ENCODE measurements at regions not wholly inside any gene's neighbourhood (a gene's known extent, or its start where the extent isn't known, plus 50 kb on each side); places are given as distances from the start of the nearest gene placed in this dataset.

DNA sequence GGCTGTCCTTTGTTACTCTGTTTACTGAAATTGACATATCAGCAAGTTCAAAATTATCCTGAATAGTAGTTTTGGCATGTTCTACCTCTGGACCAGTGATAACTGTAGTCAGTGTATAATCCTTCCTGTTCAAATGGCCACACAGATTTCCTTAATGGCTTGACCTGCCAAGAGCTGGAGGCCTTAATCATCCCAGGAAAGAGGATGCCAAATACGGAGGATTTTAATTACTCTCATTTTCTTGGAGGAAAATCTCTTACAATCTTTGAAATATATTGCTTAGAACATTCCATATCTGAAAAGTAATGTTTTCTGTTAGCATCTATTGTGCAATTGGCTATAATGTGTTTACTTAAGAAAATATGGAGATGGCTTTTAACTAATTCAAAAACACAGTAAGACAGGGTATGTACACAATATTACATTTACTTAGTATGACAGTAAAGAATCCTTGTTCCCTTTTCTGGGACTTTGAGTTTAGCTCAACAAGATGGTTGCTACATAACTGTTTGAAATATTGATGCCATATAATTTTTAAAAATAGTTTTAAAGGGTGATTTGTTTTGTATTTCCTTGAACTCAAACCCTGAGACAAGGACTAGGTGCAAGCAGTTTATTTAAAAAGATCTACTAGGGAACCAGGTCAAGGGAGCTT is 68.9 kb upstream of the SELENOP start:
- ATAC-seq (no peak), DNase-seq (no peak)
- no peaks in the 10 kb centered on the region for H3K36me3 ChIP-seq (ENCODE audit: insufficient read depth in 1 of 2, low read depth in 1 of 2)
- H3K27me3 ChIP-seq (ENCODE audit: insufficient read depth in 3 of 3, low read length in 2 of 3) = peaks cover 0 to 2% (median 0%) of the 10 kb centered on the region in 3 donors
- H3K4me1 ChIP-seq = no peaks in the 10 kb centered on the region
- TF ChIP-seq, protein P1, sequence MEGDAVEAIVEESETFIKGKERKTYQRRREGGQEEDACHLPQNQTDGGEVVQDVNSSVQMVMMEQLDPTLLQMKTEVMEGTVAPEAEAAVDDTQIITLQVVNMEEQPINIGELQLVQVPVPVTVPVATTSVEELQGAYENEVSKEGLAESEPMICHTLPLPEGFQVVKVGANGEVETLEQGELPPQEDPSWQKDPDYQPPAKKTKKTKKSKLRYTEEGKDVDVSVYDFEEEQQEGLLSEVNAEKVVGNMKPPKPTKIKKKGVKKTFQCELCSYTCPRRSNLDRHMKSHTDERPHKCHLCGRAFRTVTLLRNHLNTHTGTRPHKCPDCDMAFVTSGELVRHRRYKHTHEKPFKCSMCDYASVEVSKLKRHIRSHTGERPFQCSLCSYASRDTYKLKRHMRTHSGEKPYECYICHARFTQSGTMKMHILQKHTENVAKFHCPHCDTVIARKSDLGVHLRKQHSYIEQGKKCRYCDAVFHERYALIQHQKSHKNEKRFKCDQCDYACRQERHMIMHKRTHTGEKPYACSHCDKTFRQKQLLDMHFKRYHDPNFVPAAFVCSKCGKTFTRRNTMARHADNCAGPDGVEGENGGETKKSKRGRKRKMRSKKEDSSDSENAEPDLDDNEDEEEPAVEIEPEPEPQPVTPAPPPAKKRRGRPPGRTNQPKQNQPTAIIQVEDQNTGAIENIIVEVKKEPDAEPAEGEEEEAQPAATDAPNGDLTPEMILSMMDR (IDR thresholded peaks at IDR 0.05) = no peak
- WGBS, 3 donors = 62 to 68% (median 65%) methylated on average over 1 of the region's 1 CpG
- H3K9me3 ChIP-seq = no peaks in the 10 kb centered on the region
- intact Hi-C loops (cut with DNase I) = no loop called here
- H3K27ac ChIP-seq = no peak overlapping the region
- H3K4me3 ChIP-seq = no peak overlapping the region

DNA sequence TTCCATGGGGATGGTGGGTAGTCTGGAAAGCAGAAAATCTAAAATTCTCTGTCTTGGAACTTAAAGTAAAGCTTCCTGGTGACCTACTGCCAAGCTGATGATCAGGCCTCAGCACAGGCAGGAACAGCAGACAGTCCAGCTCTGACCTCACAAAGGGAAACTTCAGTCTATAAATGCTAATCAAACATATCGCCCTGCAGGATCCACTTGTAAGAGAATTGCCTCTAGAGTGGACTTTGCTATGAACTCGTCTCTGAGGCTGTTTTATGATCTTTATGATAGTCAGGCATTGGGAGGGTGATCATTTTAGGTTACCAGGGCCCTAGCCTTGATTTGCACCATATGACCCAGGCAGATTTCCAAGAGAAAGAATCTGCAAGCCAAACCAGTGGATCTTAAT is 67.6 kb upstream of the SELENOP start:
- Histone ChIP-seq H3K9me3 (no peaks in the 10 kb centered on the region), H3K36me3 (ENCODE audit: insufficient read depth in 1 of 2, low read depth in 1 of 2) (no peaks in the 10 kb centered on the region), H3K27ac (no peak overlapping the region), H3K4me3 (no peak overlapping the region), H3K27me3 (ENCODE audit: insufficient read depth in 3 of 3, low read length in 2 of 3) (peaks cover 0 to 2% (median 0%) of the 10 kb centered on the region in 3 donors), H3K4me1 (no peaks in the 10 kb centered on the region)
- intact Hi-C loops (cut with DNase I) = no loop called here
- ATAC-seq = no peak
- DNase-seq = no peak
- TF ChIP-seq, protein P1 (IDR thresholded peaks at IDR 0.05) = no peak
- WGBS, 3 donors = 82 to 93% (median 89%) methylated on average over 2 of the region's 2 CpGs

- Histone ChIP-seq H3K27ac (no peak overlapping the region), H3K27me3 (ENCODE audit: insufficient read depth in 3 of 3, low read length in 2 of 3) (peaks cover 0 to 2% (median 0%) of the 10 kb centered on the region in 3 donors), H3K4me1 (no peaks in the 10 kb centered on the region), H3K36me3 (ENCODE audit: insufficient read depth in 1 of 2, low read depth in 1 of 2) (no peaks in the 10 kb centered on the region), H3K4me3 (no peak overlapping the region), H3K9me3 (no peaks in the 10 kb centered on the region)
- TF ChIP-seq, protein P1 (IDR thresholded peaks at IDR 0.05) = no peak
- WGBS, 3 donors = 61 to 66% (median 66%) methylated on average over 4 of the region's 4 CpGs
- intact Hi-C loops (cut with DNase I) = no loop called here
- ATAC-seq (no peak), DNase-seq (no peak)
Observed at GRCh38 chr5:42878550-42878949, 66.9 kb upstream of the SELENOP start.

DNA sequence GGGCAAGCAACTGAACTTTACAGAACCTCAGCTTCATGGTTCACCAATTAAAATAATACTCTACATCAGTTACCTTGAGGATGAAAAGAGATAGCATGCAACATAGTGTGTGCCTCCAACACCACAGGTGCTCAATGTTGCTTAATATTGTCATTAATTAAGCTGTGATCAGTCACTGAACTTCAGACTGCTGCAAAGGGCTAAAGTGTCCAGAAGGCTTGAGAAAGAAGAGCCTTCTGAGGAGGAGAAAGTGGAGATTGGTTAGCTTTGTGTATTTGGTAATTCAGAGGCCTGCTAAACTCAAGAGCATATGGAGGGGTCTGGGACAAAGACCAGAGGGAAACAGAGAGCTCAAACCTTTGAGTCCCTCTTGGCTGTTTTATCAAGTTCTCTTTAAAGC is 66.3 kb upstream of the SELENOP start:
- DNase-seq (no peak), ATAC-seq (no peak)
- Histone ChIP-seq H3K36me3 (ENCODE audit: insufficient read depth in 1 of 2, low read depth in 1 of 2) (no peaks in the 10 kb centered on the region), H3K9me3 (no peaks in the 10 kb centered on the region), H3K27ac (no peak overlapping the region), H3K4me1 (no peaks in the 10 kb centered on the region), H3K27me3 (ENCODE audit: insufficient read depth in 3 of 3, low read length in 2 of 3) (peaks cover 0 to 2% (median 0%) of the 10 kb centered on the region in 3 donors), H3K4me3 (no peak overlapping the region)
- TF ChIP-seq, protein P1 (IDR thresholded peaks at IDR 0.05) = no peak
- intact Hi-C loops (cut with DNase I) = no loop called here

- TF ChIP-seq, protein P1 (IDR thresholded peaks at IDR 0.05) = no peak
- no peaks in the 10 kb centered on the region for H3K9me3 ChIP-seq
- peaks cover 0 to 2% (median 0%) of the 10 kb centered on the region in 3 donors for H3K27me3 ChIP-seq (ENCODE audit: insufficient read depth in 3 of 3, low read length in 2 of 3)
- DNase-seq (no peak), ATAC-seq (no peak)
- H3K4me1 ChIP-seq = no peaks in the 10 kb centered on the region
- no peak overlapping the region for H3K27ac ChIP-seq
- H3K36me3 ChIP-seq (ENCODE audit: insufficient read depth in 1 of 2, low read depth in 1 of 2) = no peaks in the 10 kb centered on the region
- H3K4me3 ChIP-seq = no peak overlapping the region
- 77 to 88% (median 82%) methylated on average over 2 of the region's 2 CpGs for WGBS, 3 donors
- intact Hi-C loops (cut with DNase I) = no loop called here
Observed at GRCh38 chr5:42877431-42877830, 65.7 kb upstream of the SELENOP start.
